A549 (cell line): ENCODE measurements at regions not wholly inside any gene's neighbourhood (a gene's known extent, or its start where the extent isn't known, plus 50 kb on each side); places are given as distances from the start of the nearest gene placed in this dataset.

ENCODE experiments used
- CBX8 ChIP-seq: fragments of 200-600 bp; sonication (generic); IDR thresholded peaks from 2 replicates; pipeline ENCODE4 v1.6.1; 2016
- CEBPB ChIP-seq, 2 experiments: fragments of >200 bp in 1 of 2; sonication (Bioruptor Twin) in 1 of 2; formaldehyde crosslinking in 1 of 2; IDR thresholded peaks; 2 replicates each; pipeline ENCODE4 v1.6.1; 2012 to 2016
- CTCF ChIP-seq: fragments of >200 bp; sonication (Bioruptor Twin); formaldehyde crosslinking; IDR thresholded peaks from 3 replicates; pipeline ENCODE4 v1.5.1; 2016
- FOXS1 ChIP-seq: fragments of 250-450 bp; sonication (Bioruptor Pico); IDR thresholded peaks from 2 replicates; pipeline ENCODE4 v1.5.0; 2020; ENCODE audit warnings: mild to moderate bottlenecking, moderate library complexity
- HMGXB4 ChIP-seq: fragments of 250-450 bp; sonication (Bioruptor Pico); IDR thresholded peaks from 2 replicates; pipeline ENCODE4 v1.5.0; 2021; ENCODE audit warnings: mild to moderate bottlenecking, moderate library complexity, borderline replicate concordance
- MAX ChIP-seq: IDR thresholded peaks from 2 replicates; pipeline ENCODE4 v1.6.1; 2012
- PBX3 ChIP-seq: IDR thresholded peaks from 2 replicates; pipeline ENCODE4 v1.6.1; 2012
- PHF8 ChIP-seq: fragments of 200-600 bp; sonication (generic); IDR thresholded peaks from 2 replicates; pipeline ENCODE4 v1.6.1; 2016; ENCODE audit warnings: low read depth, mild to moderate bottlenecking, antibody characterized with exemption, moderate library complexity, borderline replicate concordance
- POLR2A ChIP-seq: IDR thresholded peaks from 2 replicates; pipeline ENCODE4 v1.6.1; 2012; ENCODE audit warnings: mild to moderate bottlenecking, low read length

GRCh38 chrX:14124562-14124961, 94.9 kb upstream of the GEMIN8 start:
- no peak for TF ChIP-seq CTCF
- no peak for TF ChIP-seq CEBPB (IDR thresholded peaks at IDR 0.05)
- TF ChIP-seq HMGXB4 (CRISPR knock-in tag), result no peak
- TF ChIP-seq POLR2A, result no peak
- TF ChIP-seq FOXS1, result no peak
- TF ChIP-seq PBX3, result no peak
- TF ChIP-seq MAX, result no peak
- TF ChIP-seq CBX8, result no peak
- no peak for TF ChIP-seq PHF8
